Neural cell (in vitro differentiated cells): ENCODE measurements at regions not wholly inside any gene's neighbourhood (a gene's known extent, or its start where the extent isn't known, plus 50 kb on each side); places are given as distances from the start of the nearest gene placed in this dataset.

Experiments used
- POLR2AphosphoS5 ChIP-seq: IDR thresholded peaks from 2 replicates; pipeline ENCODE4 v1.6.1; 2012
- TAF1 ChIP-seq: IDR thresholded peaks from 2 replicates; pipeline ENCODE4 v1.6.1; 2012; ENCODE audit warnings: low read depth

GRCh38 chr6:126631363-126631762 is 291.4 kb downstream of the CENPW start:
- TF ChIP-seq TAF1 (no peak), POLR2AphosphoS5 (no peak)
